Smooth muscle cell (in vitro differentiated cells): ENCODE measurements at regions not wholly inside any gene's neighbourhood (a gene's known extent, or its start where the extent isn't known, plus 50 kb on each side); places are given as distances from the start of the nearest gene placed in this dataset.

Source experiments
- DNase-seq: peaks from one replicate; lab custom pipeline; 2025; ENCODE audit not compliant: unreplicated experiment; lab: John Stamatoyannopoulos, UW
- H2AFZ ChIP-seq: fragments of 200-600 bp; sonication (generic); 2 replicates; pipeline ENCODE4 v1.6.0; 2016; ENCODE audit warnings: antibody characterized with exemption, low read depth, mild to moderate bottlenecking
- H3F3A ChIP-seq: fragments of 200-600 bp; sonication (generic); 2 replicates; pipeline ENCODE4 v1.6.0; 2017; ENCODE audit warnings: antibody characterized with exemption, low read depth
- H3K27ac ChIP-seq: fragments of 200-600 bp; sonication (generic); 2 replicates; pipeline ENCODE4 v1.5.1; 2016; ENCODE audit warnings: low read depth, mild to moderate bottlenecking
- H3K27me3 ChIP-seq: fragments of 200-600 bp; sonication (generic); 2 replicates; pipeline ENCODE4 v1.6.1; 2016; ENCODE audit warnings: low read depth, mild to moderate bottlenecking
- H3K36me3 ChIP-seq: fragments of 200-600 bp; sonication (generic); 2 replicates; pipeline ENCODE4 v1.5.1; 2016; ENCODE audit warnings: low read depth
- H3K4me1 ChIP-seq: fragments of 200-600 bp; sonication (generic); 2 replicates; pipeline ENCODE4 v1.5.1; 2016; ENCODE audit warnings: low read depth
- H3K4me2 ChIP-seq: fragments of 200-600 bp; sonication (generic); 2 replicates; pipeline ENCODE4 v1.6.0; 2016; ENCODE audit warnings: mild to moderate bottlenecking
- H3K4me3 ChIP-seq: fragments of 200-600 bp; sonication (generic); 2 replicates; pipeline ENCODE4 v1.5.1; 2016; ENCODE audit warnings: mild to moderate bottlenecking
- H3K79me2 ChIP-seq: fragments of 200-600 bp; sonication (generic); 2 replicates; pipeline ENCODE4 v1.6.0; 2016; ENCODE audit warnings: low read depth, mild to moderate bottlenecking
- H3K9ac ChIP-seq: fragments of 200-600 bp; sonication (generic); 2 replicates; pipeline ENCODE4 v1.6.0; 2016; ENCODE audit warnings: low read depth
- H3K9me3 ChIP-seq: fragments of 200-600 bp; sonication (generic); replicated peaks from 2 replicates; pipeline ENCODE4 v1.5.1; 2016; ENCODE audit warnings: low read depth
- H4K20me1 ChIP-seq: fragments of 200-600 bp; sonication (generic); 2 replicates; pipeline ENCODE4 v1.6.0; 2016; ENCODE audit warnings: low read depth
- CTCF ChIP-seq: fragments of 200-600 bp; sonication (generic); IDR thresholded peaks from 2 replicates; pipeline ENCODE4 v1.5.1; 2017; ENCODE audit warnings: borderline replicate concordance, mild to moderate bottlenecking, antibody characterized with exemption; ENCODE audit not compliant: insufficient read depth, poor library complexity, severe bottlenecking
- WGBS: methylation state at CpG from one replicate; pipeline ENCODE4 v1.1.7; 2016; ENCODE audit warnings: low lambda C conversion rate; 5-methylcytosine and 5-hydroxymethylcytosine counted together

GRCh38 chr18:39485696-39486095 lies 1920.1 kb upstream of the CELF4 start:
- no peak overlapping the region for H3K4me2 ChIP-seq

GRCh38 chr18:39481281-39481680 lies 1915.7 kb upstream of the CELF4 start:
- no peak overlapping the region for H3K27ac ChIP-seq
- H3K27me3 ChIP-seq: no peaks in the 10 kb centered on the region
- H3K9ac ChIP-seq: no peak overlapping the region
- no peaks in the 10 kb centered on the region for H3K79me2 ChIP-seq
- H4K20me1 ChIP-seq: no peaks in the 10 kb centered on the region
- H3K4me1 ChIP-seq: no peaks in the 10 kb centered on the region
- no peak for DNase-seq
- no peaks in the 10 kb centered on the region for H3F3A ChIP-seq
- no peak for TF ChIP-seq CTCF
- H3K9me3 ChIP-seq: no peaks in the 10 kb centered on the region
- H3K36me3 ChIP-seq: no peaks in the 10 kb centered on the region
- WGBS: 68% methylated on average over 4 of the region's 4 CpGs
- H3K4me2 ChIP-seq: no peak overlapping the region
- H2AFZ ChIP-seq: no peak overlapping the region
- H3K4me3 ChIP-seq: no peak overlapping the region

More at GRCh38 chr18:39485696-39486095, 1920.1 kb upstream of the CELF4 start:
- no peak overlapping the region for H2AFZ ChIP-seq
- H3K9ac ChIP-seq: no peak overlapping the region
- no peak for DNase-seq
- no peaks in the 10 kb centered on the region for H3K4me1 ChIP-seq
- no peak for TF ChIP-seq CTCF
- H3K27me3 ChIP-seq: no peaks in the 10 kb centered on the region
- no peaks in the 10 kb centered on the region for H3K79me2 ChIP-seq
- H3F3A ChIP-seq: no peaks in the 10 kb centered on the region
- no peaks in the 10 kb centered on the region for H3K9me3 ChIP-seq
- H3K4me3 ChIP-seq: no peak overlapping the region
- no peaks in the 10 kb centered on the region for H3K36me3 ChIP-seq
- no peak overlapping the region for H3K27ac ChIP-seq
- H4K20me1 ChIP-seq: no peaks in the 10 kb centered on the region
- 0% methylated on average over 1 of the region's 1 CpG for WGBS

- DNase-seq: no peak
- Histone ChIP-seq H4K20me1 (no peaks in the 10 kb centered on the region), H3K79me2 (no peaks in the 10 kb centered on the region), H3K4me3 (no peak overlapping the region), H2AFZ (no peak overlapping the region), H3K9me3 (no peaks in the 10 kb centered on the region), H3K27ac (no peak overlapping the region), H3K4me1 (no peaks in the 10 kb centered on the region), H3K9ac (no peak overlapping the region), H3F3A (no peaks in the 10 kb centered on the region), H3K4me2 (no peak overlapping the region), H3K27me3 (no peaks in the 10 kb centered on the region), H3K36me3 (no peaks in the 10 kb centered on the region)
- TF ChIP-seq CTCF: no peak
- 80% methylated on average over 4 of the region's 4 CpGs for WGBS
These were observed 1915.0 kb upstream of the CELF4 start for GRCh38 chr18:39480494-39481195.

GRCh38 chr18:39464006-39464405 lies 1898.4 kb upstream of the CELF4 start:
- Histone ChIP-seq H3K9ac (no peak overlapping the region), H3K4me1 (no peaks in the 10 kb centered on the region), H3K27ac (no peak overlapping the region), H3K27me3 (no peaks in the 10 kb centered on the region), H3K9me3 (no peaks in the 10 kb centered on the region), H3K4me2 (no peak overlapping the region), H4K20me1 (no peaks in the 10 kb centered on the region), H2AFZ (no peak overlapping the region), H3F3A (no peaks in the 10 kb centered on the region), H3K36me3 (no peaks in the 10 kb centered on the region), H3K79me2 (no peaks in the 10 kb centered on the region), H3K4me3 (no peak overlapping the region)
- no peak for DNase-seq
- no peak for TF ChIP-seq CTCF
